Hepatocyte (in vitro differentiated cells): ENCODE measurements at regions not wholly inside any gene's neighbourhood (a gene's known extent, or its start where the extent isn't known, plus 50 kb on each side); places are given as distances from the start of the nearest gene placed in this dataset.
A peak's percentile ranks its signal among the peaks of the same experiment; 100 is the strongest.

ENCODE experiments used
- DNase-seq: peaks from one replicate; pipeline ENCODE4 v3.0.0-alpha.2; 2016; ENCODE audit warnings: low spot score
- H2AFZ ChIP-seq: fragments of 200-600 bp; sonication (generic); 2 replicates; pipeline ENCODE4 v1.6.0; 2016; ENCODE audit warnings: antibody characterized with exemption, mild to moderate bottlenecking
- H3K27ac ChIP-seq: fragments of 200-600 bp; sonication (generic); 2 replicates; pipeline ENCODE4 v1.5.1; 2016; ENCODE audit warnings: mild to moderate bottlenecking
- H3K27me3 ChIP-seq: fragments of 200-600 bp; sonication (generic); 2 replicates; pipeline ENCODE4 v1.6.1; 2016
- H3K36me3 ChIP-seq: fragments of 200-600 bp; sonication (generic); replicated peaks from 2 replicates; pipeline ENCODE4 v1.5.1; 2016; ENCODE audit warnings: low read depth; ENCODE audit not compliant: insufficient read depth
- H3K4me1 ChIP-seq: fragments of 200-600 bp; sonication (generic); 2 replicates; pipeline ENCODE4 v1.5.1; 2016; ENCODE audit warnings: mild to moderate bottlenecking, moderate library complexity; ENCODE audit not compliant: insufficient read depth
- H3K4me2 ChIP-seq: fragments of 200-600 bp; sonication (generic); 2 replicates; pipeline ENCODE4 v1.6.0; 2016
- H3K4me3 ChIP-seq: fragments of 200-600 bp; sonication (generic); 2 replicates; pipeline ENCODE4 v1.5.1; 2016; ENCODE audit warnings: mild to moderate bottlenecking
- H3K79me2 ChIP-seq: fragments of 200-600 bp; sonication (generic); 2 replicates; pipeline ENCODE4 v1.6.0; 2017; ENCODE audit warnings: mild to moderate bottlenecking
- H3K9me2 ChIP-seq: fragments of 200-600 bp; sonication (generic); replicated peaks from 2 replicates; pipeline ENCODE4 v1.6.0; 2017; ENCODE audit warnings: mild to moderate bottlenecking; ENCODE audit not compliant: insufficient read depth
- H3K9me3 ChIP-seq: fragments of 200-600 bp; sonication (generic); 2 replicates; pipeline ENCODE4 v1.5.1; 2016; ENCODE audit warnings: low read depth, mild to moderate bottlenecking
- H4K20me1 ChIP-seq: fragments of 200-600 bp; sonication (generic); 2 replicates; pipeline ENCODE4 v1.6.0; 2016; ENCODE audit warnings: mild to moderate bottlenecking; ENCODE audit not compliant: insufficient read depth, poor library complexity, severe bottlenecking
- CTCF ChIP-seq: fragments of 200-600 bp; sonication (generic); IDR thresholded peaks from 2 replicates; pipeline ENCODE4 v1.5.1; 2016; ENCODE audit warnings: antibody characterized with exemption, mild to moderate bottlenecking; ENCODE audit not compliant: poor library complexity
- EZH2 ChIP-seq: fragments of 200-600 bp; sonication (generic); IDR thresholded peaks from 2 replicates; pipeline ENCODE4 v1.6.1; 2016; ENCODE audit warnings: antibody characterized with exemption, mild to moderate bottlenecking, borderline replicate concordance
- EZH2phosphoT487 ChIP-seq: fragments of 200-600 bp; sonication (generic); IDR thresholded peaks from one replicate; pipeline ENCODE4 v1.6.1; 2018; ENCODE audit warnings: antibody characterized with exemption, mild to moderate bottlenecking, low read depth, moderate library complexity; ENCODE audit not compliant: unreplicated experiment, severe bottlenecking
- WGBS: methylation state at CpG from one replicate; pipeline ENCODE4 v1.1.6; 2016; ENCODE audit warnings: low lambda C conversion rate; ENCODE audit errors: missing lambda C conversion rate; 5-methylcytosine and 5-hydroxymethylcytosine counted together

GRCh38 chr18:22667156-22667555 is 249.4 kb upstream of the CTAGE1 start:
- Histone ChIP-seq H3K4me1 (peaks cover 12% of the 10 kb centered on the region), H3K9me2 (no peaks in the 10 kb centered on the region), H4K20me1 (no peaks in the 10 kb centered on the region), H3K27me3 (no peaks in the 10 kb centered on the region), H3K4me3 (no peak overlapping the region), H3K9me3 (no peaks in the 10 kb centered on the region), H2AFZ (no peak overlapping the region), H3K36me3 (no peaks in the 10 kb centered on the region), H3K4me2 (no peak overlapping the region), H3K27ac (peak overlapping the region; percentile 87), H3K79me2 (no peaks in the 10 kb centered on the region)
- no peak for DNase-seq
- no peak for TF ChIP-seq EZH2
- no peak for TF ChIP-seq EZH2phosphoT487
- no peak for TF ChIP-seq CTCF
- WGBS = 58% methylated on average over 4 of the region's 4 CpGs

- no peak overlapping the region for H3K4me2 ChIP-seq
- no peaks in the 10 kb centered on the region for H3K27me3 ChIP-seq
- no peaks in the 10 kb centered on the region for H3K36me3 ChIP-seq
- peaks cover 12% of the 10 kb centered on the region for H3K4me1 ChIP-seq
- no peak for DNase-seq
- no peak overlapping the region for H3K4me3 ChIP-seq
- WGBS = 68% methylated on average over 8 of the region's 8 CpGs
- no peaks in the 10 kb centered on the region for H3K79me2 ChIP-seq
- no peak for TF ChIP-seq CTCF
- TF ChIP-seq EZH2phosphoT487 = no peak
- TF ChIP-seq EZH2 = no peak
- no peaks in the 10 kb centered on the region for H3K9me3 ChIP-seq
- no peaks in the 10 kb centered on the region for H4K20me1 ChIP-seq
- no peaks in the 10 kb centered on the region for H3K9me2 ChIP-seq
- no peak overlapping the region for H2AFZ ChIP-seq
- peak overlapping the region; percentile 87 for H3K27ac ChIP-seq
Measured at GRCh38 chr18:22667616-22668422, 250.1 kb upstream of the CTAGE1 start.

GRCh38 chr18:22668496-22668895 is 250.8 kb upstream of the CTAGE1 start:
- no peaks in the 10 kb centered on the region for H4K20me1 ChIP-seq
- H3K9me2 ChIP-seq = no peaks in the 10 kb centered on the region
- H3K27me3 ChIP-seq = no peaks in the 10 kb centered on the region
- peaks cover 12% of the 10 kb centered on the region for H3K4me1 ChIP-seq
- H3K9me3 ChIP-seq = no peaks in the 10 kb centered on the region
- no peak overlapping the region for H2AFZ ChIP-seq
- no peak for DNase-seq
- H3K36me3 ChIP-seq = no peaks in the 10 kb centered on the region
- TF ChIP-seq EZH2phosphoT487 = no peak
- TF ChIP-seq EZH2 = no peak
- no peak for TF ChIP-seq CTCF
- no peaks in the 10 kb centered on the region for H3K79me2 ChIP-seq
- no peak overlapping the region for H3K4me3 ChIP-seq
- WGBS = 94% methylated on average over 2 of the region's 2 CpGs
- peak overlapping the region; percentile 87 for H3K27ac ChIP-seq
- no peak overlapping the region for H3K4me2 ChIP-seq
